AG10803 (cell line): ENCODE measurements at regions not wholly inside any gene's neighbourhood (a gene's known extent, or its start where the extent isn't known, plus 50 kb on each side); places are given as distances from the start of the nearest gene placed in this dataset.

Experiments used
- DNase-seq: peaks from one replicate; pipeline ENCODE4 v3.0.0; 2010; ENCODE audit warnings: low read depth
- H3K4me3 ChIP-seq: 2 replicates; pipeline ENCODE4 v1.5.1; 2011; ENCODE audit warnings: mild to moderate bottlenecking, low read length, control low read depth
- CTCF ChIP-seq: conservative IDR thresholded peaks from 2 replicates; pipeline ENCODE4 v1.5.1; 2011; ENCODE audit warnings: mild to moderate bottlenecking, low read length, control low read depth, inconsistent platforms

GRCh38 chr4:1579901-1580691 is 104.0 kb downstream of the FAM53A start:
- peak overlapping the region; percentile 68 for H3K4me3 ChIP-seq
- DNase-seq: peak; percentile 95
- no peak for TF ChIP-seq CTCF

- H3K4me3 ChIP-seq: peak overlapping the region; percentile 68
- peak; percentile 79 for DNase-seq
- TF ChIP-seq CTCF: peak; percentile 24; the same call in 1 of the 2 replicates
Observed at GRCh38 chr4:1579001-1579900, 104.9 kb downstream of the FAM53A start.

GRCh38 chr4:1578251-1578773 is 105.8 kb downstream of the FAM53A start:
- no peak for DNase-seq
- peak overlapping the region; percentile 34 for H3K4me3 ChIP-seq
- no peak for TF ChIP-seq CTCF

GRCh38 chr4:1577822-1578217 is 106.3 kb downstream of the FAM53A start:
- no peak overlapping the region for H3K4me3 ChIP-seq
- TF ChIP-seq CTCF: no peak
- DNase-seq: no peak

- H3K4me3 ChIP-seq: no peak overlapping the region
- no peak for TF ChIP-seq CTCF
- no peak for DNase-seq
Observed at GRCh38 chr4:1576961-1577821, 106.9 kb downstream of the FAM53A start.

GRCh38 chr4:1576304-1576960 is 107.7 kb downstream of the FAM53A start:
- no peak for TF ChIP-seq CTCF
- no peak for DNase-seq
- no peak overlapping the region for H3K4me3 ChIP-seq
